Common myeloid progenitor, CD34-positive (primary cell): ENCODE measurements at regions not wholly inside any gene's neighbourhood (a gene's known extent, or its start where the extent isn't known, plus 50 kb on each side); places are given as distances from the start of the nearest gene placed in this dataset.

Experiments used
- CTCF ChIA-PET: fragments of 350-600 bp; sonication (Branson Sonifier 250); formaldehyde crosslinking; loops from one replicate; lab custom pipeline; 2021; ENCODE audit warnings: antibody characterized with exemption; lab: Charles Lee
- POLR2A ChIA-PET: fragments of 350-600 bp; sonication (Branson Sonifier 250); formaldehyde crosslinking; loops from one replicate; lab custom pipeline; 2021; ENCODE audit warnings: antibody characterized with exemption; lab: Charles Lee
- DNase-seq, 3 donors: peaks; one replicate each; pipeline versions ENCODE4 v3.0.0 to v3.0.0-alpha.2; 2013
- H3K27ac ChIP-seq, 2 experiments: 1 replicate in 1 of 2; 2 replicates in 1 of 2; pipeline ENCODE4 v1.7.0; 2013; ENCODE audit warnings: inconsistent platforms in 2 of 2, low read length in 2 of 2, mild to moderate bottlenecking in 2 of 2, low read depth in 1 of 2, moderate library complexity in 1 of 2; ENCODE audit not compliant: severe bottlenecking in 2 of 2, insufficient read depth in 1 of 2, poor library complexity in 1 of 2
- H3K27me3 ChIP-seq, 5 experiments: replicated peaks in 2 of 5; 1 replicate in 3 of 5; 2 replicates in 2 of 5; pipeline versions ENCODE4 v1.6.1 to v1.7.0; 2013; ENCODE audit warnings: low read length in 4 of 5, mild to moderate bottlenecking in 2 of 5, moderate library complexity in 2 of 5, inconsistent platforms in 1 of 5; ENCODE audit not compliant: insufficient read depth in 5 of 5, control insufficient read depth in 4 of 5
- H3K36me3 ChIP-seq, 4 experiments: 1 replicate in 2 of 4; 2 replicates in 2 of 4; pipeline versions ENCODE4 v1.6.1 to v1.7.0; 2013; ENCODE audit warnings: low read length in 3 of 4, control low read depth in 1 of 4, mild to moderate bottlenecking in 1 of 4; ENCODE audit not compliant: control insufficient read depth in 4 of 4, insufficient read depth in 4 of 4
- H3K4me1 ChIP-seq, 4 experiments: 1 replicate in 3 of 4; 2 replicates in 1 of 4; pipeline versions ENCODE4 v1.6.1 to v1.7.1; 2013; ENCODE audit warnings: low read length in 3 of 4, mild to moderate bottlenecking in 3 of 4, control low read depth in 1 of 4, inconsistent platforms in 1 of 4, moderate library complexity in 1 of 4; ENCODE audit not compliant: control insufficient read depth in 4 of 4, insufficient read depth in 4 of 4; ENCODE audit errors: control extremely low read depth in 1 of 4
- H3K4me3 ChIP-seq, 7 experiments: 1 replicate in 4 of 7; 2 replicates in 3 of 7; pipeline versions ENCODE4 v1.5.1 to v1.7.0; 2013; ENCODE audit warnings: mild to moderate bottlenecking in 7 of 7, low read length in 6 of 7, moderate library complexity in 6 of 7, inconsistent platforms in 2 of 7, low read depth in 2 of 7, control low read depth in 1 of 7; ENCODE audit not compliant: insufficient read depth in 4 of 7, control insufficient read depth in 1 of 7; ENCODE audit errors: extremely low read depth in 1 of 7
- H3K9me3 ChIP-seq, 5 experiments: 1 replicate in 4 of 5; 2 replicates in 1 of 5; pipeline versions ENCODE4 v1.6.1 to v1.7.1; 2013; ENCODE audit warnings: low read length in 4 of 5, mild to moderate bottlenecking in 2 of 5, inconsistent platforms in 1 of 5, low read depth in 1 of 5, moderate library complexity in 1 of 5; ENCODE audit not compliant: control insufficient read depth in 4 of 5, insufficient read depth in 2 of 5; ENCODE audit errors: control extremely low read depth in 1 of 5
- WGBS: methylation state at CpG from one replicate; pipeline ENCODE4 v1.1.5; 2013; ENCODE audit not compliant: insufficient coverage; 5-methylcytosine and 5-hydroxymethylcytosine counted together

GRCh38 chr12:89901906-89902642 lies 193.4 kb upstream of the ATP2B1 start:
- DNase-seq = peak in 2 of 3 donors; percentile 22 to 32
- Histone ChIP-seq H3K4me1 (no peaks in the 10 kb centered on the region), H3K9me3 (no peaks in the 10 kb centered on the region), H3K27me3 (no peaks in the 10 kb centered on the region), H3K4me3 (no peak overlapping the region), H3K27ac (no peak overlapping the region), H3K36me3 (no peaks in the 10 kb centered on the region)
- POLR2A ChIA-PET = no interaction called here
- CTCF ChIA-PET = interaction anchor here (1.2 kb wide), 1 partner anchor 14 kb away, joined by 4 read pairs; no protein-coding TSS in a partner anchor
- WGBS = no CpG with 5 or more reads among the region's 1 CpG

GRCh38 chr12:89901319-89901718 lies 192.7 kb upstream of the ATP2B1 start:
- Histone ChIP-seq H3K4me1 (no peaks in the 10 kb centered on the region), H3K9me3 (no peaks in the 10 kb centered on the region), H3K27me3 (no peaks in the 10 kb centered on the region), H3K4me3 (no peak overlapping the region), H3K36me3 (no peaks in the 10 kb centered on the region), H3K27ac (no peak overlapping the region)
- POLR2A ChIA-PET = no interaction called here
- CTCF ChIA-PET = no interaction called here
- WGBS = 100% methylated on average over 2 of the region's 2 CpGs
- DNase-seq = no peak

DNA sequence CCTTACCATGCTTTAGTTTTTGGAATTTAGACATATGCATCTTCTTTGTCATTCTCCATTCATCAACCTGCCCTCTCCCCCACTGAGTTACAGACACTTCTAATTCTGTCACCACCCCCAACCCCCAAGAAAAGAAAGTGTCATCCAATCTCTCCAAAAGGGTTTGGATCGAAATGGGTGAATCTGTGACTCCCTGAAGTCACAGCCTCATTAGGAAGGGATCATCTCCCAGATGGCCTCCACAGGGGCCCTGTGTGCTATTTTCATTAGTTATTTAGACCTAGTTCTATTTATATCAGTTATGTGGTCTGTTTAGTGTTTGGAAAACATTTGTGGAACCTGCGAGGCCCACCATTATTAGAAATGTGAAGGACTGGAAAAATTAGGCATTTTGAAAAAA lies 191.0 kb upstream of the ATP2B1 start:
- Histone ChIP-seq H3K27ac (no peak overlapping the region), H3K9me3 (no peaks in the 10 kb centered on the region), H3K4me3 (no peak overlapping the region), H3K27me3 (no peaks in the 10 kb centered on the region), H3K4me1 (no peaks in the 10 kb centered on the region), H3K36me3 (no peaks in the 10 kb centered on the region)
- POLR2A ChIA-PET = no interaction called here
- 100% methylated on average over 1 of the region's 2 CpGs for WGBS
- CTCF ChIA-PET = no interaction called here
- no peak for DNase-seq

GRCh38 chr12:89895591-89895990 lies 187.0 kb upstream of the ATP2B1 start:
- H3K27ac ChIP-seq = no peak overlapping the region

GRCh38 chr12:89895101-89895500 lies 186.5 kb upstream of the ATP2B1 start:
- H3K36me3 ChIP-seq = no peaks in the 10 kb centered on the region
- H3K9me3 ChIP-seq = no peaks in the 10 kb centered on the region
- no peaks in the 10 kb centered on the region for H3K27me3 ChIP-seq
- ChIA-PET CTCF (no interaction called here), POLR2A (interaction anchor here (0.7 kb wide), 1 partner anchor 24 kb away, joined by 4 read pairs; no protein-coding TSS in a partner anchor)
- no peak for DNase-seq
- no peaks in the 10 kb centered on the region for H3K4me1 ChIP-seq
- H3K4me3 ChIP-seq = no peak overlapping the region
- H3K27ac ChIP-seq = no peak overlapping the region
- WGBS = 100% methylated on average over 3 of the region's 5 CpGs

More at GRCh38 chr12:89895591-89895990, 187.0 kb upstream of the ATP2B1 start:
- ChIA-PET CTCF (no interaction called here), POLR2A (no interaction called here)
- Histone ChIP-seq H3K9me3 (no peaks in the 10 kb centered on the region), H3K36me3 (no peaks in the 10 kb centered on the region), H3K4me1 (no peaks in the 10 kb centered on the region), H3K27me3 (no peaks in the 10 kb centered on the region), H3K4me3 (no peak overlapping the region)
- no peak for DNase-seq
- 100% methylated on average over 1 of the region's 2 CpGs for WGBS

GRCh38 chr12:89893972-89894706 lies 185.5 kb upstream of the ATP2B1 start:
- Histone ChIP-seq H3K27ac (no peak overlapping the region), H3K27me3 (no peaks in the 10 kb centered on the region), H3K9me3 (no peaks in the 10 kb centered on the region), H3K4me3 (no peak overlapping the region), H3K36me3 (no peaks in the 10 kb centered on the region), H3K4me1 (no peaks in the 10 kb centered on the region)
- 100% methylated on average over 1 of the region's 1 CpG for WGBS
- ChIA-PET CTCF (no interaction called here), POLR2A (interaction anchor here (0.7 kb wide), 1 partner anchor 23 kb away, joined by 4 read pairs; no protein-coding TSS in a partner anchor)
- DNase-seq = no peak

DNA sequence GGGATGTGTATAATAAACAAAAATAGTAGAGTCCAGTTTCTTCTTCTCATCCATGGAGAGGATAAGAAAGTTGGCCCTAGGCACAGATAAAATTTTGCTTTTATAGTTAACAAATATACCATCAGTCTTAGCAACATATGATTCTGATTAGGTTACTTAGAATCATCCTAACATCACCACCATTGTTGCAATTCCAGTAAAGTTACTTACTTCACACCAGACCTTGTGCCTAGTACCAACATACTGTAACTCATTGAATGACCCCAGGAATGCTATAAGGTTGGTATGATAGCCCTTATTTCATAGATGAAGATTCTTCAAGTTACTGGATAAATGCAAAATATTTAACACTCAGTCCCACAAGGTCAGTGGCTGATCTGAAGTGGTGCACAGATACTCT lies 183.8 kb upstream of the ATP2B1 start:
- no peak overlapping the region for H3K4me3 ChIP-seq
- H3K27me3 ChIP-seq = no peaks in the 10 kb centered on the region
- H3K36me3 ChIP-seq = no peaks in the 10 kb centered on the region
- no peaks in the 10 kb centered on the region for H3K4me1 ChIP-seq
- DNase-seq = no peak
- H3K9me3 ChIP-seq = no peaks in the 10 kb centered on the region
- ChIA-PET POLR2A (no interaction called here), CTCF (no interaction called here)
- H3K27ac ChIP-seq = no peak overlapping the region
